HUES48 (cell line): ENCODE measurements at regions not wholly inside any gene's neighbourhood (a gene's known extent, or its start where the extent isn't known, plus 50 kb on each side); places are given as distances from the start of the nearest gene placed in this dataset.

ENCODE experiments used
- H3K27ac ChIP-seq: one replicate; pipeline ENCODE4 v1.7.0; 2013; ENCODE audit warnings: low read depth, low read length, inconsistent platforms
- H3K27me3 ChIP-seq: 2 replicates; pipeline ENCODE4 v1.6.1; 2013; ENCODE audit warnings: mild to moderate bottlenecking, low read length; ENCODE audit not compliant: control insufficient read depth, insufficient read depth
- H3K36me3 ChIP-seq: 2 replicates; pipeline ENCODE4 v1.6.1; 2013; ENCODE audit warnings: low read length; ENCODE audit not compliant: control insufficient read depth, insufficient read depth
- H3K4me1 ChIP-seq: 2 replicates; pipeline ENCODE4 v1.6.1; 2013; ENCODE audit warnings: mild to moderate bottlenecking, low read length; ENCODE audit not compliant: control insufficient read depth, insufficient read depth
- H3K4me3 ChIP-seq: 2 replicates; pipeline ENCODE4 v1.5.1; 2013; ENCODE audit warnings: mild to moderate bottlenecking, low read depth, low read length
- H3K9ac ChIP-seq: 2 replicates; pipeline ENCODE4 v1.6.1; 2013; ENCODE audit warnings: mild to moderate bottlenecking, low read depth, low read length, moderate library complexity
- H3K9me3 ChIP-seq: 2 replicates; pipeline ENCODE4 v1.6.1; 2013; ENCODE audit warnings: low read length; ENCODE audit not compliant: control insufficient read depth, insufficient read depth

DNA sequence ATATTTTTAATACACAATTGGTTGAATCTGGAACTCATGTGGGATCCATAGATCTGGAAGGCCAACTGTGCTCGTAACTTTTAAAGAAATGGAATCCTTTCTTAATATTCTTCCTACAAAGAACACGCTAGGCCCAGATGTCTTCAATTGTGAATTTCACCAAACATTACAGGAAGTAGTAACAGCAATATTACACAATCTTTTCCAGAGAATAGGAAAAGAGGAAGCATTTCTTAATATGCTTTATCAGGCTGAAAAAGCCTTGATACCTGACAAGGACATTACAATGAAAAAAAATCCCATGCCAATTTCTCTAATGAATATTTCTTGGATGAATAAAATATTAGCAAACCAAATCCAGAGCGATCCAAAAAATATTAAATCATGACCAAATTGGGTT, 80.3 kb upstream of the HAAO start:
- Histone ChIP-seq H3K4me1 (no peaks in the 10 kb centered on the region; the same call in 1 of the 2 replicates), H3K9me3 (peaks cover 9% of the 10 kb centered on the region), H3K9ac (no peak overlapping the region), H3K27me3 (no peaks in the 10 kb centered on the region), H3K36me3 (no peaks in the 10 kb centered on the region), H3K27ac (no peak overlapping the region), H3K4me3 (no peak overlapping the region)

DNA sequence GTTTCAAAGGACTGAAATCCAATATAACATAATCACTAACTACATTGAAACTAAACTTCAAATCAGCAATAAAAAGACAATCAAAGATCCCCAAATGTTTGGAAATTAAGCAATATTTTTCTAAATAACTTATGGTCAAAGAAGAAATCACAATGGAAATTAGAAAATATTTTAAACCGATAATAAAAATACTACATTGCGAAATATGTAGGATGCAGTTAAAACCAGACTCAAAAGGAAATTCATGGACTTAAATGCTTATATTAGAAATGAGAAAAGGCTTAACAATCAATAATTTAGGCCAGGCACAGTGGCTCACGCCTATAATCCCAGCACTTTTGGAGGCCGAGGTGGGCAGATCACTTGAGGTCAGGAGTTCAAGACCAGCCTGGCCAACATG, 79.0 kb upstream of the HAAO start:
- Histone ChIP-seq H3K4me1 (no peaks in the 10 kb centered on the region; the same call in 1 of the 2 replicates), H3K9ac (no peak overlapping the region), H3K36me3 (no peaks in the 10 kb centered on the region), H3K4me3 (no peak overlapping the region), H3K27ac (no peak overlapping the region), H3K9me3 (peaks cover 9% of the 10 kb centered on the region), H3K27me3 (no peaks in the 10 kb centered on the region)

DNA sequence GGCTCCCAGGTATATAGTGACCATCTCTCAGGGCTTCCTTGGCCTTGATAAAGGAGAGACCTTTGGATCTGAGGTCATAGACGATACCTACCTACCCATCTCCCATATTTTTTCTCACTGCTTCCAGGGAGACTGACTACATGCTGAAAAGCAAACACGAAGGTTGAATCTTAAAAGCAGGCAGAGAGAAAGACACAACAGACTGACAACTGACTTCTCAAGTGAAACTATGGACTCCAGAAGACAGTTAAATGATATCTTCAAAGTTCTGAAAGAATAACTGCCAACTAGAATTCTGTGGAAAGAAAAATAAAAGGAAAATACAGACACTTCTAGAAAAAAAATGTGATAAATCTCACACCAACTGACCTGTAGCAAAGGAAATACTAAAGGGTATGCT, 76.5 kb upstream of the HAAO start:
- no peak overlapping the region for H3K4me3 ChIP-seq
- no peak overlapping the region for H3K9ac ChIP-seq
- no peaks in the 10 kb centered on the region for H3K36me3 ChIP-seq
- no peaks in the 10 kb centered on the region for H3K4me1 ChIP-seq
- H3K27me3 ChIP-seq = no peaks in the 10 kb centered on the region
- peaks cover 9% of the 10 kb centered on the region for H3K9me3 ChIP-seq
- H3K27ac ChIP-seq = no peak overlapping the region

DNA sequence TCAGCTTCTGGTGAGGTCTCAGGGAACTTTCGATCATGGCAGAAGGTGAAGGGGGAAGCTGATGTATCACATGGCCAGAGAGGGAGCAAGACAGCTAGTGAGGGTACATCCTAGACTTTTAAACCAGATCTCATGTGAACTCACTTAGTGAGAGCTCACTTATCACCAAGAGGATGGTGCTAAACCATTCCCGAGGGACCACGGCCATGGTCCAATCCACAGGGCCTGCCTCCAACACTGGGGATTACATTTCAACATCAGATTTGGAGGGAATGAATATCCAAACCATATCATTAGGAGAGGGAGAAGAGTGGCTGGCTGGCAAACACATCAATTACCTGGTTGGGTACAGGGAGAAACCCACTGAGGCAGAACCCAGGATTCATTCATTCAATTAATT, 75.7 kb upstream of the HAAO start:
- peaks cover 9% of the 10 kb centered on the region for H3K9me3 ChIP-seq
- H3K36me3 ChIP-seq = no peaks in the 10 kb centered on the region
- no peak overlapping the region for H3K4me3 ChIP-seq
- H3K4me1 ChIP-seq = no peaks in the 10 kb centered on the region
- H3K9ac ChIP-seq = no peak overlapping the region
- no peak overlapping the region for H3K27ac ChIP-seq
- H3K27me3 ChIP-seq = no peaks in the 10 kb centered on the region

DNA sequence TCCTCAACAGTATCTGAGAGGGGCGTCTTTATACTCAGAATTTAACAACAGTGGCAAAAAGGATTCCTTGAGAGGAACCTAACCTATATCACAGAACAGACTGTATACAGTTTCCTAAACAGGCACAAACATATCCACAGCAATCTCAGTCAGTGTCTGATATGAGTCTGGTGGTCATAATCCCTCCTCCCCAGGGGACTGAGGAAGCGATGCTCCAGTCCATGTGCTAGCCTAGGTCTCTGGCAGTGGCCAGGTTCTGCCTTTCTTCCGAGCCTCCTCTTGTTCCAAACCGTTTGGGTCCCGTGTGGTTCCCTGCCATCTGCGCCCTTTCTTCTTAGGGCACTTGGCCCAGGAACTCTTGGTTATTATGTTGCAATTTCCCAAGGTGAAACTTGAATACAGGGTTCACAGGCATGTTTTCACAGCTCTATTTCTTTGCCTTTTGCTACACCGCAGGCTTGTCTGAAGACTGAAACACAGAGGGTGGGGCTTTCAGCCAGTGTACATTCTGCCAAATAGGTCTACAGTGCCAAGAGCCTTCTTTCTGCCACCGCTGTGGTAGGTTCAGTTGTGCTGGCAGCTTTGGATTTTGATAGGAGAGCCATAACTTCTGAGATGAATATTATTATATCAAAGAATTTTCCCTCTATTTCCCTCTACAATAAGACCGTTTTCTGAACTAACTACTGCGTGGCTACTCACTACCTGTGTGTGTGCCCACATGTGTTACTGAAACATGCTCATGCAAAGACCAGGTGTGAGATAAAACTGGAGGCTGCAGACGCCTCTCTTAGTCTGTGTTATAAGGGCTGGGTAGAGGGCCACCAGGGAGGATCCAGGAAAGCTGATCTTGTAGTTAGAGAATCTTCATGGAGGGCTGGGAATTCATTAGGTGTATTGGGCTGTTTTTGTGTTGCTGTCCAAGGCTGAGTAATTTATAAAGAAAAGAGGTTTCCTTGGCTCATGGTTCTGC, 75.0 kb upstream of the HAAO start:
- Histone ChIP-seq H3K9ac (no peak overlapping the region), H3K27me3 (no peaks in the 10 kb centered on the region), H3K27ac (no peak overlapping the region), H3K9me3 (peaks cover 9% of the 10 kb centered on the region), H3K4me1 (no peaks in the 10 kb centered on the region), H3K4me3 (no peak overlapping the region), H3K36me3 (no peaks in the 10 kb centered on the region)

DNA sequence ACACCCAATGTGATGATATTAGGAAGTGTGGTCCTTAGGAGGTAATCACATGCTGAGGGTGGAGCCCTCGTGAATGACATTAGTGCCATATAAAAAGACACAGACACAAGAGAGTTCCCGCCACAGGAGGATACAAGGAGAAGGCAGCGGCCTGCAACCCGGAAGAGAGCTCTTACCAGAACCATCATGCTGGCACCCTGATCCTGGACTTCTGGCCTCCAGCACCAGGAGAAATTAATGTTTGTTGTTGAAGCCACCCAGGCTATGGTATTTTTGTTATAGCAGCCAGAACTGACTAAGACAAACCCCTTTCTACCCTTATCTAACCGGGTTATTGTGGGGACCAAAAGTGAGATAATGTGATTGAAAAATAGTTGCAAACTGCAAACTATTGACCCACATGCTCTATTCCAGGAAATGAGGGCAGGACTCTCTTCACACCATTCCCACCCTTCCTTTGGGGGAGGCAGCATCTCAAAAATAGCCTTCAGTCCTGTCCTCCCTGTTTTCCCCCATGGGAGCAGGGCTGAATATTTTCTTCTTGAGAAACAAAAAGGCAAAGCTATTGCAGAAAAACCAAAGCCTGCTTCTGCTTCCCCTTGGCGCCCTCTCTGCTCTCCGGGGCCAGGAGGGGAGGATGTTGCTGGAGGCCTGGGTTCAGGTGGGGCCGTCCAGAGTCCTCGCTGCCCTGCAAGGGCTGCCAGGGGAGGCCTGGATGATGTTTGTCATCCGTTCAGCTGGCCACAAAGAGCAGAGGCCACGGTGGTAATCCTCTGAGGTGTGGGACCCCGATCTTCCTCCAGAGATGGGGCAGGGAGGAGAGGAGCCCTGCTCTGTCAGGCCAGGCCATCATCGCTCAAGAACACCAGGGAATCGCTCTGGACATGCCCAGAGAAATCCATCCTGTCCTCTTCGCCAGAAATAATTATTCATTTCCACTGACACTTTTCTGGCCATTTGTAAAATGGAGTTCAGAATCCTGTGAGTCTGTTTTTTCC, 73.8 kb upstream of the HAAO start:
- Histone ChIP-seq H3K27ac (no peak overlapping the region), H3K4me1 (no peaks in the 10 kb centered on the region)

DNA sequence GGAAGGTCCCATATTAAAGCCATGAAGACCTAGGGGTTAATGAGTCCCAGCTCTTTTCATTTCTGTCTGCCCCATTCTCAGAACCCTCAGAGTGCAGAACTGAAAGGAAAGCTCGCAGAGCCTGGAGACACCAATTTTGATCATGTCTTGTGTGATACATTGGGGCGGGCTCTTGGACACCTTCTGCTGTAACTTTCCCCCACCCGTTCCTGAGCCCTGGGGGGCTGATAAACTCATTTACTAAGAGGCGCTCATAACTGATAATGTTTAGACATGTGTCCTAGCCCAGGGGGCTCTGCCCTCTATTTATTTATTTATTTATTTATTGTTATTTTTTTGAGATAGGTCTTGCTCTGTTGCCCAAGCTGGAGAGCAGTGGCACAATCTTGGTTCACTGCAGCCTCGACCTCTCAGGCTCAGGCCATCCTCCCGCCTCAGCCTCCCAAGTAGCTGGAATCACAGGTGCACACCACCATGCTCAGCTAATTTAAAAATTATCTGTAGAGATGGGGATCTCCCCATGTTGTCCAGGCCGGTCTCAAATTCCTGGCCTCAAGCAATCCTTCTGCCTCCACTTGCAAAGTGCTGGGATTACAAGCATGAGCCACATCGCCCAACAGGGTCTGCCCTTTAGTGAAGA, 72.4 kb upstream of the HAAO start:
- Histone ChIP-seq H3K27me3 (no peaks in the 10 kb centered on the region), H3K9ac (no peak overlapping the region), H3K27ac (no peak overlapping the region)

More for the DNA sequence above, 73.8 kb upstream of the HAAO start:
- H3K9ac ChIP-seq = no peak overlapping the region
- peaks cover 9% of the 10 kb centered on the region for H3K9me3 ChIP-seq
- H3K27me3 ChIP-seq = no peaks in the 10 kb centered on the region
- H3K36me3 ChIP-seq = no peaks in the 10 kb centered on the region
- no peak overlapping the region for H3K4me3 ChIP-seq

DNA sequence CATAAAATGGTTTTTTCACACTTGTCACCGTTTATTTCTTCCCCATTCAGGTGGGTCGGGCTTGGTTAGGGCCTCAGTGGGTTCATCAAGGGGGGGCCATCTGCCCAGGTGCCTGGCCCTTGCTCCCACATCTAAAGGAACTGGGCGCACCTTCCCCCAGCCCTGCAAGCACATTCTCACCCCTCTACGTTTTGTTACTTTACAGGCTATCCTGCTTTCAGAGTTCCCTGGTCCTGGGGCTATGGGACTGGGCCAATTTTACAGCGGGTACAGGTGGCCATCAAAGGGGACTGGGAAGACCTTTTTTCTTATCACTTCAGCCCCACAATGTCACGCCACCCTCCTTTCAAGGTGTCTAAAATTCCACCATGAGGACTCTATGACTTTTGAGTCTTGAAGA, 71.8 kb upstream of the HAAO start:
- Histone ChIP-seq H3K27ac (no peak overlapping the region), H3K36me3 (no peaks in the 10 kb centered on the region), H3K27me3 (no peaks in the 10 kb centered on the region), H3K4me1 (no peaks in the 10 kb centered on the region), H3K9ac (no peak overlapping the region), H3K9me3 (peaks cover 9% of the 10 kb centered on the region; the same call in 1 of the 2 replicates), H3K4me3 (no peak overlapping the region)

More for the DNA sequence above, 72.4 kb upstream of the HAAO start:
- Histone ChIP-seq H3K4me3 (no peak overlapping the region), H3K9me3 (peaks cover 9% of the 10 kb centered on the region), H3K4me1 (no peaks in the 10 kb centered on the region), H3K36me3 (no peaks in the 10 kb centered on the region)

DNA sequence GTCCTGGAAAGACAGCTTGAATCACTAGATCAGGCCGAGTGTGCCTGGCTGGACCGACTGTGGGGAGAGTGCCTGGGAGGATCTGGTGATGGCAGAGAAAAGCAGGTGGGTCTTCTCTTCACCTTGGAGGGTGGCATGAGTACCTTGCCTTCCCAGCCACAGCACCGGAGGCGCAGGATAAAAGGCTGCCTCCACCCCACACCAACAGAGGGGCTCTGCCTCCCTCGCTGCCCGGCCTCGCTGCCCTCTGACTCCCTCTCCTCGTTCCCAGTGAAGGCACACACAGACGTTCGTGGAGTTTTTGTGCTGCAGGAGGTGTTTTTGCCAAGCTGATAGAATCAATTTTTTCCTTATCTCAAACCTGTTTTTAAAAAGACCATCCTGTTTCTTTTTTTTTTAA, 71.4 kb upstream of the HAAO start:
- no peaks in the 10 kb centered on the region for H3K27me3 ChIP-seq
- no peaks in the 10 kb centered on the region for H3K36me3 ChIP-seq
- H3K9ac ChIP-seq = no peak overlapping the region
- H3K27ac ChIP-seq = no peak overlapping the region
- peaks cover 5% of the 10 kb centered on the region; the same call in 1 of the 2 replicates for H3K9me3 ChIP-seq
- no peak overlapping the region for H3K4me3 ChIP-seq
- H3K4me1 ChIP-seq = no peaks in the 10 kb centered on the region

DNA sequence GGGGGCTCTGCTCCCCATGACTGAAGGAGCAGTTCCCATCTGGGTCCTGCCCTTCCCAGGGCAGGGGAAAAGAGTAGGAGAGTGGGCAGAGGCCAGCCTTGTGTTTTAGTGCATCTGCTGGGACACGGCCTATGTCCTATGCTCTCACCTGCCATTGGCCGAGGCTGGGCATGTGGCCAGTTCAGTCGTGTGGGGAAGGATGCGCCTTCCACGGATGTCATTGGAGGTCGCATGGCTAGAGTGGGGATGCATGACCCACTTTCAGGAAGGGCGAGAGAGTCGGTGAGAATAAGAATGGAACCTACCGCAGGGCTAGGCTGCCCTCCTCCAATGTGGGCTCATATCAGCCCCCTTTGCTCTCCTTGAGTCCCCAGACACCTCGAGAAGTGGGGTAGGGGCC, 70.9 kb upstream of the HAAO start:
- H3K36me3 ChIP-seq = no peaks in the 10 kb centered on the region
- H3K9ac ChIP-seq = no peak overlapping the region
- H3K27me3 ChIP-seq = no peaks in the 10 kb centered on the region
- no peaks in the 10 kb centered on the region for H3K4me1 ChIP-seq
- peaks cover under 1% of the 10 kb centered on the region; the same call in 1 of the 2 replicates for H3K9me3 ChIP-seq
- H3K27ac ChIP-seq = no peak overlapping the region
- H3K4me3 ChIP-seq = no peak overlapping the region
